Testis (tissue), 2 donors: ENCODE measurements at regions not wholly inside any gene's neighbourhood (a gene's known extent, or its start where the extent isn't known, plus 50 kb on each side); places are given as distances from the start of the nearest gene placed in this dataset.

Experiments
- POLR2A ChIP-seq: fragments of 450-650 bp; IDR thresholded peaks from one replicate; pipeline ENCODE4 v1.6.1; 2017; ENCODE audit warnings: antibody characterized with exemption, mild to moderate bottlenecking, moderate library complexity
- TF ChIP-seq, protein P1 (sequence below), 3 experiments: fragments of 450-650 bp in 2 of 3; fragments of 200-600 bp in 1 of 3; sonication (generic) in 1 of 3; IDR thresholded peaks; one replicate each; pipeline ENCODE4 v1.5.1; 2016 to 2019; ENCODE audit warnings: antibody characterized with exemption in 3 of 3, mild to moderate bottlenecking in 2 of 3, moderate library complexity in 1 of 3

DNA sequence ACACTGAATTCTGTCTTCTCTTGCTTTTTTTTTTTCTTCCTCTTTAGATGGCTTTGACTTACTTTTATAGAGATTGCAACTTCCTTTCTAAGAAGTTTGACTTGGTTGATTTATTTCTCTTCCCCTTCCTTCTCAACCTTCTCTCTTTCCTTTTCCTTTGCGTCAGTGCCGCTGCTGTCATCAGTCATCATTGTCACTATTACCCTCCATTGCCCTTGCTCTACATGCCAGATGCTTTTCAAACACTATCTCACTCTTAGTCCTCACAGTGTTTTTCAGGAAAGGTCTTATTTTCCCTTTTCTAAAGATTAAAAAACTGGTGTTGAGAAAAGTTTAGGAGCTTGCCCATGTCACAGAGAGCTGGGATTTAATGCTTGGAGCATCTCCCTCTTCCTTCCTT lies 74.7 kb upstream of the C11orf87 start:
- TF ChIP-seq, protein P1, sequence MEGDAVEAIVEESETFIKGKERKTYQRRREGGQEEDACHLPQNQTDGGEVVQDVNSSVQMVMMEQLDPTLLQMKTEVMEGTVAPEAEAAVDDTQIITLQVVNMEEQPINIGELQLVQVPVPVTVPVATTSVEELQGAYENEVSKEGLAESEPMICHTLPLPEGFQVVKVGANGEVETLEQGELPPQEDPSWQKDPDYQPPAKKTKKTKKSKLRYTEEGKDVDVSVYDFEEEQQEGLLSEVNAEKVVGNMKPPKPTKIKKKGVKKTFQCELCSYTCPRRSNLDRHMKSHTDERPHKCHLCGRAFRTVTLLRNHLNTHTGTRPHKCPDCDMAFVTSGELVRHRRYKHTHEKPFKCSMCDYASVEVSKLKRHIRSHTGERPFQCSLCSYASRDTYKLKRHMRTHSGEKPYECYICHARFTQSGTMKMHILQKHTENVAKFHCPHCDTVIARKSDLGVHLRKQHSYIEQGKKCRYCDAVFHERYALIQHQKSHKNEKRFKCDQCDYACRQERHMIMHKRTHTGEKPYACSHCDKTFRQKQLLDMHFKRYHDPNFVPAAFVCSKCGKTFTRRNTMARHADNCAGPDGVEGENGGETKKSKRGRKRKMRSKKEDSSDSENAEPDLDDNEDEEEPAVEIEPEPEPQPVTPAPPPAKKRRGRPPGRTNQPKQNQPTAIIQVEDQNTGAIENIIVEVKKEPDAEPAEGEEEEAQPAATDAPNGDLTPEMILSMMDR (IDR thresholded peaks at IDR 0.05), result no peak
- no peak for TF ChIP-seq POLR2A
